PFSK-1 (cell line): ENCODE measurements at regions not wholly inside any gene's neighbourhood (a gene's known extent, or its start where the extent isn't known, plus 50 kb on each side); places are given as distances from the start of the nearest gene placed in this dataset.

Source experiments
- FOXP2 ChIP-seq: optimal IDR thresholded peaks from 2 replicates; pipeline ENCODE3; 2011; ENCODE audit warnings: borderline replicate concordance, control low read depth, inconsistent platforms; ENCODE audit not compliant: insufficient read depth; ENCODE audit errors: extremely low read length, extremely low read depth
- POLR2AphosphoS5 ChIP-seq: IDR thresholded peaks from 2 replicates; pipeline ENCODE4 v1.6.1; 2012; ENCODE audit warnings: low read depth, mild to moderate bottlenecking, control low read depth, low read length, moderate library complexity
- REST ChIP-seq, 2 experiments: IDR thresholded peaks; 2 replicates each; pipeline versions ENCODE4 v1.6.1 to v1.8.0; 2011 to 2012; ENCODE audit warnings: low read depth in 2 of 2, low read length in 2 of 2, control low read depth in 1 of 2, inconsistent platforms in 1 of 2, mild to moderate bottlenecking in 1 of 2, moderate library complexity in 1 of 2; ENCODE audit not compliant: insufficient read depth in 1 of 2
- SIN3A ChIP-seq: IDR thresholded peaks from 2 replicates; pipeline ENCODE4 v1.6.1; 2012; ENCODE audit warnings: mild to moderate bottlenecking, low read length, moderate library complexity, borderline replicate concordance; ENCODE audit not compliant: insufficient read depth
- TAF1 ChIP-seq: IDR thresholded peaks from 2 replicates; pipeline ENCODE4 v1.6.1; 2012; ENCODE audit warnings: low read length, control low read depth, borderline replicate concordance; ENCODE audit not compliant: insufficient read depth

- TF ChIP-seq TAF1 (no peak), REST (IDR thresholded peaks at IDR 0.05; ENCODE audit: insufficient read depth in 1 of 2, low read depth in 2 of 2, low read length in 2 of 2) (no peak), POLR2AphosphoS5 (no peak), SIN3A (no peak), FOXP2 (no peak)
These were observed 494.9 kb upstream of the POU3F2 start for GRCh38 chr6:98339506-98339905.

- TF ChIP-seq FOXP2: no peak
- TF ChIP-seq POLR2AphosphoS5: no peak
- TF ChIP-seq SIN3A: no peak
- TF ChIP-seq TAF1: no peak
- no peak for TF ChIP-seq REST (IDR thresholded peaks at IDR 0.05; ENCODE audit: insufficient read depth in 1 of 2, low read depth in 2 of 2, low read length in 2 of 2)
These were observed 491.4 kb upstream of the POU3F2 start for GRCh38 chr6:98343004-98343403.

GRCh38 chr6:98343797-98344196 lies 490.6 kb upstream of the POU3F2 start:
- TF ChIP-seq TAF1 (no peak), SIN3A (no peak), FOXP2 (no peak), POLR2AphosphoS5 (no peak)

GRCh38 chr6:98352348-98352747 lies 482.0 kb upstream of the POU3F2 start:
- TF ChIP-seq POLR2AphosphoS5: no peak
- no peak for TF ChIP-seq SIN3A
- TF ChIP-seq TAF1: no peak
- no peak for TF ChIP-seq REST (IDR thresholded peaks at IDR 0.05; ENCODE audit: insufficient read depth in 1 of 2, low read depth in 2 of 2, low read length in 2 of 2)
- TF ChIP-seq FOXP2: no peak

- TF ChIP-seq SIN3A (no peak), TAF1 (no peak), REST (IDR thresholded peaks at IDR 0.05; ENCODE audit: insufficient read depth in 1 of 2, low read depth in 2 of 2, low read length in 2 of 2) (no peak), FOXP2 (no peak), POLR2AphosphoS5 (no peak)
These were observed 476.2 kb upstream of the POU3F2 start for GRCh38 chr6:98358173-98358572.
